Stimulated activated CD4-positive, alpha-beta T cell treated with anti-CD3 and anti-CD28 coated beads, Interleukin-2, amount 100 ng/mL, for 24 hours (primary cell): ENCODE measurements at regions not wholly inside any gene's neighbourhood (a gene's known extent, or its start where the extent isn't known, plus 50 kb on each side); places are given as distances from the start of the nearest gene placed in this dataset.

Experiments
- DNase-seq, 2 donors: peaks; one replicate each; pipeline ENCODE4 v3.0.0-alpha.2; 2020

DNA sequence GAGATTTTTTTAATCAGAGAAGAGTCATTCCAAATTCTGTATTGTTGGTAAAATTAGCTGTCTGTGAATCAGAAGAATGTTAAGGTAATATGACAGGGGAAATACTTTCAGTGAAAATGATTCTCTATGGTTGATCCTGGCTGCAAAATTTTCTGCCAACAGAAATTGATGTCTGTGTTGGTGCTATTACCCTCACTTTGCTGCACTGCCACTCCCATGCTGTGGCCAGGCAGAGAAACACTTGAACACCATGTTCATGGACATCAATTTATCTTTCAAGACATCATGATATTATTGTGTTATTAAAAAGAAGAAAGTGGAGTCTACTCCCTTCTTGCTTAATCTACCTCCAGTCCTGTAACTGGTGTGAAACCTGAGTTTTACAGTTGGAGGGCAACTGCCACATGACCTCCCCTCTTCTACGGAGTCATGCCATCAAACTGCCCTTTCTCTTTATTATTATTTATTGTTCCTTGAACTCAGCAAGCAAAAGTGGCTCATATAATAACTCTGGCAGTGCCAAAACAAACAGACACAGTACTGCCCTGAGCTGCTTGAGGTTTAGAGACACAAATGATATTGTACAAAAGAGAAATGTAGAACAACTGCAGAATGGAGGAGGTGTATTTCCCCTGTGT is 288.0 kb upstream of the JAG1 start:
- no peak for DNase-seq

DNA sequence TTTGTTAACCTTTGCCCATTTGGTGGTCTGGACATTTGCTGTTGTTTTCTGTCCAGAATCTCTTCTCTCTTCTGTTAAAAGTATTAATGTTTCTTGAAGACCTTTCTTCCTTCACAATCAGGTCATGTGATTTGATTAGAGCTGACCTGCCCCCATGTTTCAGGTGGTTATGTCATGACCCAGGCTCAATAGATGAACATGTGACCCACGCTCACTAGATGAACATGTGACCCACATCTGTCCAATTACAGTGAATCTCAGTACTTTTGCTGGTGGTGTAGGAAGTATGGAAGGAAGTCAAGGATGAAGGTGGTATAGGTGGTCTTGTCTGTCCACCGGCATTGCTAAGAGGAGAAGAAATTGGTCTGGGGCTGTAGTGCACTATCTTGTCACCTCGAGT is 289.1 kb upstream of the JAG1 start:
- DNase-seq = no peak

DNA sequence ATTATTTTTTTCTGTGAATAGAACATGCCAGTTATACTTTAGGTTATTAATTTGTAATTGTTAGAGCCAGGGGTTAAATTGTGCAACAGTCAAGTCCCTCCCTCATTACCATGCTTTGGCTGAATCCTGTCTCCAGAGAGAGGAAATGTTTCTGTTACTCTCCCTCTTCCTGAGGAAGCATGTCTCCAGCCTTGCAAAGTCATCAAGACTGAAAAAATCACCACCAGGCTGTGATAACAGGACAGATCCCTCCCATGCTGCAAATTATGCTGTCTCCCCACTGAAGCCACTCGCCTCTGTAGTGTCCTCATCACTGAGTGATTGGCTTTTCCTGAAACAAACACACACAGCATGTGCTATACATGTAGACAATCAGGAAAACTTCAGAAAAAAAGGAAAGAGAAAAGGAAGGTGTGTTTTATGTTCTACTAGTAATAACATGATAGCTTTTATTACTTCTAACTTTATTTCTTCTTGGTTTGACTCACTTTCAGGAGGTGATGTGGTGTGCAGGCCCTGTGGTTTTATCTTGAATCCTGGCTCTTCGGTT is 290.0 kb upstream of the JAG1 start:
- no peak for DNase-seq

DNA sequence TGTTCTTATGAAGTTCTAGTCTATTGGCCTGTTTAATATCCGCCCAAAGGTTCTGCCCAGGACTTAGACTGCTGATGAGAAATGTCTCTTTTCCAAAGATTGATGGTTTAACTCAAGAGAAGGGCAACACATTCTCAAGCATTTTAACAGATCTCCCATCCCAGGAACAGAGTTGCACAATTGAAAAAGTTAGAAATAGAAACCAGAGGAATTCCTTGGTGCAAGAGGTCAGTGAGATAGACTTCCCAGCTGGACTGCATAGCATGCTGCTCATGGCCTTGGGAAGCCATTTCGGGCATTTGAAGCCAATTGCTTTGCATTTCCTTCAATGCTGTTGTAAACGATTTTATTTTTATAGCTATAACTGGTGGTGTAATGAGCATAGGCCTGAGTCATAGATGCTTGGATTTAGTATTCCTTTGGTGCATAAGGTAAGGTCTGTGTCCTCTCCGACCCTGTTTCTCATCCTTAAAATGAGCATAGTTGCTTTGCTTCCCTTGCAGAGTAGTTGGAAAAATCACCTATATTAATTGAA is 292.2 kb upstream of the JAG1 start:
- DNase-seq = no peak

DNA sequence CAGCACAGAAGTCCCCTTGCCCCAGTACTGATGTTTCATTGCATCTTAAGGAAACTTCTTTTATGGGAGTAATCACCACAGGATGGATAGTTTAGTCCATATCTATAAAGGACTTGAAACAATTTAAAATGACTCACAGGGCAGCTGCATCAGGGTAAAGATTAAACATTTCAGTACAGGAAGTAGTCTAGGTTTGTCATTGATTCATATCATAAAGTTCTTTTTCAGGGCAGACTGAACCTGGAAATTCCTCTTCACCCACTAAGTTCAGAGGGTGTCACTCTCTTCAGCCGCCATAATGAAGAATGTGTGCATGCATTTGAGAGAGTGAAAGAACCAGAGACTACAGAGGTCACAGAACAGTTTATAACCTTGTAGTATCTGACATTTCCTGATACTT is 296.3 kb upstream of the JAG1 start:
- DNase-seq = no peak

DNA sequence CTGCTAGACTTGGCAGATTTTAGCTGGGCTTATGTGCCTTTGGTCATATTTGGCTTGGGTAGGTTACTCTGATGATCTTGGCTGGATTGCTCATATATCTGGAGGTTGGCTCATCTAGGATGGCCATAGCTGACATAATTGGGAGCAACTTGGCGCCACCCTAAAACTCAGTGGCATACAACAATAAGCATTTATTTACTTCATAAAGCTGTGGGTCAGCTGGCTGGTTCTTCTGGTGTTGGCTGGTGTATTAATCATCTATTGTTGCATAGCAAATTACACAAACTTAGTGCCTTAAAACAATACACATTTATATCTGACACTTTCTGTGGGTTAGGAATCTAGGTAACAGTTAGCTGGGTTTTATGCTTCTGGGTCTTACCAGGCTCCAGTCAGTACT is 297.3 kb upstream of the JAG1 start:
- no peak for DNase-seq

DNA sequence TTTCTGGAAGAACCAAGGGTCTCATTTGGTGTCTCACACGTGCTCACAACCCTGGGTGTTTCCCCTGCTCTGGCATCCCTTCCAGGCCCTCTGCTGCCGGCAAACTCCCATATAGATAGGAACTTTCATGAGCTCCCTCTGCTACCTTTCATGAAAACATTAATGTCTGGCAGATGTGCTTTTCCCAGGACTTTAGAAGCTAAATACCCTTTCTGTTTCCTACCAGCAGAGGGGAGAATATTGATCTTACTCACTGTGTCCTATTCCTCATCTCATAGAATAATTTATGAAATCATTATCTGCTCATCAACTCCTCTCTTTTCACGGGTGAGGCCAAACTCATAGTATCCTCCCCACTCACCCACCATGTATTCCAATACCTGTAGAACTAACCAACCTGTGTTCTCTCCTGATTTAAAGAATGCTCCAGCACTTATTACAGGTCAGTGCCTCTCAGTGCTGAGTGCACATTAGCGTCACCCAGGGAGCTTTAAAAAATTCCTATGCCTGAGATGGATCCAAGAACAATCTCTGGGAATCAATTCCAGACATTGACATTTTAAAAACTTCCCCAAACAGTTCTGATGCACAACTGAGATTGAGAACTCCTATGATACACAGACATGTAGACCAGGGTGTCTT is 298.5 kb upstream of the JAG1 start:
- no peak for DNase-seq

DNA sequence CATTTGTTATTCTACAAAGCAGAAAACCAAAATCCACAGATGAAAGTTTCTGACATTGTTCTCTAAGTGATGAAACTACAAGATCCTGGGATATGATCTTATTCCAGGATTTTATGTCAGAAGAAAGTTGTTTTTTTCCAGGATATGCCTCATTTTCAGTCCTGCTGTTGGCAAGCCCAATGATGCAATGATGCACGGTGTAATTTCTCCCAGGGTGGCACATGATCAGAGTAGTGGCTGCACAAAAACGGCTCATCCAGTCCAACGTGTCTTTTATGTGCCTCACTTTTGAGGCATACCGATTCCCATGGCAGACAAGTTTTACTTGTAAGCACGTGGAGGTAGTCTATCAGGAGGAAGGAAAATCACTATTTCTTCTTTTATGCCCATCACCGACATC is 302.3 kb upstream of the JAG1 start:
- DNase-seq = no peak

DNA sequence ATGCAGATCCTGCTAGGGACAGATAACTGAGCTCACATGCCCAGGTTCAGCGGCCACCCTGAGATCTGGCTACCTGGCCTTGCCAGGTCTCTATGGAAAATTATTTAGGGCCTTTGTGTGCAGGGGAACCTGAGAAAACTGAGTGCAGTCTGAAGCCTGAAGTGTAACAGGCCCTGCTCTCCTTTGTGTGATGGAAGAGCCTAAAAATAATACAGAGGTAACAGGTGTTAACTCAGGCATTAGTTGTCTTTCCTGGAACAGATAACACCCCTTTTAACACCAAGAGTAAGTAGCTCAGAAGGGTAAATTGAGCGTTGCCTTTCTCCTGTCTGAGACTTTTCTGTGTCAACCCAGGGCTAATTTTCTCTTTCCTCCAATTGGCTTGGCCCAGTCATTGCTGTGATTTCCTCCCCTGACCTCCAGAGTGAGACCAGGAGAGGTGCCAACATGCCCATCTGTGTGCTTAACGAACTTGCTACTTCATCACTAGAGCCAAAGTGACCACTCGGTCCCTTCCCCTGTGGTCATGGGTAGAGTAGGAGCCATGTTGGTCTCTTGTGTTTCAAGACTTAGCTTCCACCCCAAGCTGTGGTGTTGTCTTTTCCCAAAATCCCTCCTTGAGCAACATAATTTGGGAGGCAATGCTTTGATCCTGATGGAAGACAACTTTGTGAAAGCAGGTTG is 304.4 kb upstream of the JAG1 start:
- DNase-seq = no peak

DNA sequence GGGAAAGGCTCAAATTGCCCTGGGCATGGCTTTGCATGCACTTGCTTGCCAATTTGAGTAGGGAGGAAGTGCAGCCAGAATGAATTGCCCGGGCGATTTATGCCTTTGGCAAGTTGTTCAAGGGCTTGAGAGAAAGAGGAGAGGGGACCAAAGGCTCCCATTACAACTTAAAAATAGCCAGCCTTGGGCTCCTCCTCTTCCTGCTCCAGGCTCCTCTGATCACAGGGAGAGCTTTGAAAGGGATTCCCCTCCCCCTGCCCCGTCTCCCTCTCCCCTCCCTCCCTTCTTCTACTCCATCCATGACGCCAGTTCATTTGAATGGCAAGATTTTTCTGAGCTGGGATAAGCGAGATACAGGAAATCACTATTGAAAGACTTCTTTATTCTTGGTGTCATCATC is 304.9 kb upstream of the JAG1 start:
- DNase-seq = no peak

DNA sequence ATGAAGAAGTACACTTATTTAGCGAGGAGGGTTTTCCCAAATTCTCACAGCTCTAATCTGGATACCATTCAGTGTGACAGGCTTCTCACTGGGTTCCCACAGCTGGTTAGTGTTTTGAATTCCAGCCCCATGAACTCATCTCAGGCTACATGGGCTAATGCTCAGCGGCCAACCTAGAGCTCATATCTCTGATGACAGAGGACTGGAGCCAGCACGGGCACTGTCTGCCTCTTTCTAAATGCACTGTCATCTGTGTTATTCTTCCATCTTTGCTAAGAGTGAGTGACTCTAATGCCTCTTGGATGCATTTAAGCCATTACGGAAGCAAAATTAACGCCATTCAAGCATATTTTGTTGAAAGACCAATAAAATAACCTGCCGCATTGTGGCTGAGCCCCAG is 308.9 kb upstream of the JAG1 start:
- DNase-seq = no peak

DNA sequence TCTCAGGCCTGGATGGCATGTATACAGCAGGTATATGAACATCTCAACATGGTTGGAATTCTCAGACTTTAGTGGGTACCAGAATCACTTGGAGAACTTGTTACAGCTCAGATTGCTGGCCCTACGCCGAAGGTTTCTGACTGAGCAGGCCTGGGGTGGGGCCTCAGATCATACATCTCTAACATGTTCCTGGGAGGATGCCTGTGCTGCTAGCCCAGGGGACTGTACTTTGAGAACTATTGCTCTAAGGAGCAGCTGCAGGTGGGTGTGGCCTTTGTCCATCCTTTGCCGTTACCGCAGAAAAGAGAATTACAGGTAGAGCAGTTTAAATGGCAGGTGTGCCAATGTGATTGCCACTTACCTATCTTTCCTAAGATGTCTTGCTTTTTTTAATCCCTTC is 310.5 kb upstream of the JAG1 start:
- DNase-seq = no peak

DNA sequence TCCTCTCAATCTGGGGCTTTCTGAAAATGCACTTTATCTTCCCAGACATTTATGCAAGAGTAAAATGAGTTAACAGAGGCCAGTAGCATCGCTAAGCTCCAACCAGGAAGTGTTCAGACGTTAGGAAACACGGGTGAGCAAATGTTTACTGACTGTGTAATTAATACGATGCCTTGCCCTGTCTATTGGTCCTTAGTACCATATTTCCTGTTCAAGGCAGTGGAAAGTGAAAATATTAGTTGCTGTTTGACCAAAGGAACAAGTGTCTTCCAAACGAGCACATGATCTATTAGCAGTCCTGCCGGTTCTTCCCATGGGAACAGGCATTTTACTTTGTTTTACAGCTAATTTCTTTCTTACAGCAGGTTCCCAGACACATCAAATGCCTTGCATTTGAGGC is 311.1 kb upstream of the JAG1 start:
- no peak for DNase-seq

DNA sequence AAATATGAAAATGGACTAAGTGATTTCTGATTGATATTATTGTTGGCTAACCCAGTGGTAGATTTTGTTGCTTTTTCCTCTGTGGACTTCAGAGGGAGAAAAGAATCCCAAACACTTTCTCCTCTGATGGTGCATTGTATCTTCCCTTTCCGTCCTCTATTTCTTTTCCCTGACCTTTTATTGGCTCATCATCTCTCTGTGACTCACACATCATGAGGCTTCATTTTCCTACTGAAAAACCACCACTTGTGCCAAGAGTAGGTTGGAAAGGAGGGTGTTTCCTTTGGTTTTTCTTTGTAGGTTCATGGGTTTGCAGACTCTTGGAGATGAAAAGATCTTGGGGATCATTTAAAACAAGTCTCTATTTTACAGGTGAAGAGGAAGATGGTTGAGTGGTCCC is 311.7 kb upstream of the JAG1 start:
- DNase-seq = no peak

DNA sequence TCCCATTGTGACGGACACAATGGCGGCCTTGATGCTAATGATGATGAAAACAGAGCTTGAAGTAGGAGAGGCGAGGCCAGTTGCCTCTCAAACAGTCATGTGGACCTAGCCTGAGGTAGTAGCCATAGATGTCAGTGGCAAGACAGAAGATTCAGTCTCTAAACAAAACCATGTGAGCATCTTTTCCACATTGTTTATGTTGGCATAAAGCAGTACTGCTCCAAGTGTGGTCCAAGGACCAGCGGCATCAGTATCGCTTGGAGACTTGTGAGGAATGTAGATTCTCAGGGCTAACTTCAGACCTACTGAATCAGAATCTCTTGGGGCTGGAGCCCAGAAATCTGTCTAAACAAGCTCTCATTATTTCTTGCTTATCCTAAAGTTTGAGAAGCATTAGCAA is 312.8 kb upstream of the JAG1 start:
- DNase-seq = no peak

DNA sequence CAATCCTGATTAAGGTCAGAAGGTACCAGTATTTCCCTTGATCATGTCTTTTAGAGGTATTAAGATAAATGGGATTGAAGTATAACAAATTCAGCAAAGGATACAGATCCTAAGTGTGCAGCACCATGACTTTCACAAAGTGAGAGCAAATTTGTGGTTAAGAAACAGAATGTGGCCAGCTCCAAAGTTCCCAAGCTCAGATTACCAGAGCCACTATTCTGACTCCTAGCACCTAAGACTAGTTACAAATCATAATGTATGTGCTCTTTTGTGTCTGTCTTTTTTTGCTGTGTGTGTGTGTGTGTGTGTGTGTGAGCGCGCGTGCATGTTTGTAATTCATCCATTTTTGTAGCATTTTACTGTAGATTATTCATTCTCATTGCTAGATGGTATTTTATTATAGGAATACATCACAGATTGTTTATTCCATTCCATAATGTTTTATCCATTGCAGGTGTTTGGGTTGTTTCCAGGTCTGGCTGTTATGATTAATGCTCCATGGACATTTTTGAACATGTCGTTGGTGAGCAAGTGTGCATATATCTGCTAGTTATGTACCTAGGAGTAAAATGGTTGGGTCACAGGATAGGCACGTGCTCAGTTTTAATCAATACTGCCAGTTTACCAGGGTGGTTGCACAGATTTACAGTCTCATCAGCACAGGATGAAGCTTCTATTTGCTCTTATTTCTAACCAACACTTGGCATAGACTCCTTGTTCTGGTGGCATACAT is 314.0 kb upstream of the JAG1 start:
- DNase-seq = no peak

DNA sequence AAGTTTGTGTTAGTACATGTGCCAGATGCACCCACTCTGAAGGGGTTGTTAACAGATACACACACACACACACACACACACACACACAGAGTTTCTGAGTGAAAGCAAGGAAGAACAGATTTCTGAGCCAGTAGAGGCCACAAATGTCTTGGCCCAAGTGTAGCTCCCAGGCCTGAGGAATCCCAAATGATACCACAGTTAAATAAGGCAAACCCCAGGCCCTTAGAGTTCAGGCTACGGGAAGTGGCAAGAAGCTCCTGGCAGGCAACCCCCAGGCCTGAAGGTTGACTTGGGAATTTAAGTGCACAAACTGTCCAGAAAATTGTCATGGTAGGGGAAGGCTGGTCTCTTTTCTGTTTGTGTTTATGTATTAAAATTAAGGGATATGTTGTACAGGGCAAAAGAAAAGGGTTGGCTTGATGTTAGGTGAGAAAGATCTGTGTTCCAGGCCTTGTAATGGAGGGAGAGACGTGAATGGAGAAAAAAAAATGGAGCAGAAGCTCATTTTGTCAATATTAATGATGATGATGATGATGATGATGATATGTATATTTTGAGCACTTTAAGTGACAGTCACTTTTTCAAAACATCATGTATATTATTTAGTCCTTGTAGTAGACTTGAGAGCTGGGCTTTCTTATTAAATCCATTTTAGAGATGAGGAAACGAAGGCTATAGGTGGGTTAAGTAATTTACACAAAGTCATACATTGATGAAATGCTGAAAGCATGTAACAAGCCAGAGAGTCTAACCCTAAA is 317.0 kb upstream of the JAG1 start:
- DNase-seq = no peak

DNA sequence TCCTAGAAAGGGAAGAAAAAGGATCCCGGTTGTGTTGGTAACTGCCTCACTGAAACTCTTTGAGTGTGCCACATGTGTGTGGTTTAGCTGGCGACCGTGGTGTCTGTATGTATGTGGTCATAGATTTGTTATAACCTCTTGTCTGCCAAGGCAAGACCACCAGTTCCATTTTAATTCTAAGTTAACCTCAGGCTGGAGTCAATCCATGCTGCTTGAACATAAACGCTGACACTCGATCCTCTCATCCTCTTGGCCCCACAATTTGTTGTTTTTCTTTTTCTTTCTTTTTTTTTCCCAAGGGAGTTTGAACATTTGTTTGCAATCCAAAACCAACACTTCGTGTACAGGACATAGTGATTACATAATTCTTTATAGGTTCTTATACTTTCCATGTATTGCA is 318.9 kb upstream of the JAG1 start:
- DNase-seq = no peak

DNA sequence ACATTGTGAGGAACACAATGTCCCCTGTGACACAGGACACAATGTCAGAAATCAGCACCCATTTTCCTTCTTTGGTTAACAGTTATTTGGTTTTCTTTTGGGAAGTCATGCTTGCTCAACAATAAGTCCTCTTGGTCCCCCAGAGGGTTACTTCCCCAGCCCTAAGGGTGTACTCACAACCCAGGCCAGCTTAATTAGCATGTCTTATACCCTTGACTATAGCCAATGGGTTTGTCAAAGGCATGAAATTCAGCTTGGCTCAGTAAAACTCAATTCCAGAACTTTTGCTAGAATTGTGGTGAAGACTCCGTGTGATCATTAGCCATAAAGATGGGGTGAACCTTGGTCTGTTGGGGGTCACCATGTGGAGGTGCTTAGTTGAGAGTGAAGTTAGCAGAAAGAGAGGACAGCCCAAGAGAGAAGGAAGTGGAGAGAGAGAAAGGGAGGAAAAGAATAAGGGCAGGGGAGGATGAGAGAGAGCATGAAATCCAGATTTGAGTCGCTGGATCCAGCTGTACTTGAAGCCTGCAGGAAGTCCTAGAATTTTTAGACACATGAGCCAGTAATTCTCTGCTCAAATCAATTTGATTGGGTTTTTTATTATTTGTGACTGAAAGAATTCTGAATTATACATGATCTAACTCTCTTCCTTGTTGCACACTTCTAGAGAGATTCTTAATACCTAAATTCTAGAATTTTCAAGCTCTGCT is 321.3 kb upstream of the JAG1 start:
- no peak for DNase-seq

DNA sequence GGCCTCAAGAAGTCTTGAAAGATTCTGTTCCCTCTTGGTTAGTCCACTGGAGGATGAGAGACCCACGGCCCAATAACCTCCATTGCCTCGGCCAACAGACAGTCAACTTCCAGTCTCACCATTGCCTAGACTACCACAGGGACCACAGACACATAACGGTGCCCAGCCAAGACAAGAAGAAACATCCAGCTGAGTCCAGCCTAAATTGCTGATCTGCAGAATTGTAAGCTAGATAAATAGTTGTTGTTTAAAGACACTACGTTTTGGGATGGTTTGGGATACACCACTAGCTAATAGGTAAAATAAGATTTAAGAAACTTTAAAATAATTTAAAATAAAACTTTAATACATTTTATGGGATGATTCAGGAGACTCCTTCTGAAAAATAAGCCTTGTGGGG is 324.7 kb upstream of the JAG1 start:
- DNase-seq = no peak

DNA sequence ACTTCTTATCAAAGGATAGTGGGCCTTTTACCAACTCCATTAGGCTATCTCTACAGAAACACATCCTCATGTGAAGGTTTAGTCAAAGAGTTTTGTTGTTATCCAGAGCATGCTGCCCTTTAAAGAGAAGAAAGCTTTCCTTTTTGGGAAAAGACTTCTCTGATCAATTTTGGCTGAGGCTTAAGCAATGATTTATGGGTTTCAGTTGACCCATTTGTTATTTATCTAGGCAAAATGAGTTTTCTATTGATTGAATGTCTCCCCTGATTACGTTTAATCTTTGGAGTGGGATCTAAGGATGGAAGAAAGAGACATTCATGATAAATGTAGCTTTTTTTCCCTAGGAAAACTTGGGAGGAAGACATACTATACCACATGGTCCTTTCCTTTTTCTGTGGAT is 326.6 kb upstream of the JAG1 start:
- no peak for DNase-seq

DNA sequence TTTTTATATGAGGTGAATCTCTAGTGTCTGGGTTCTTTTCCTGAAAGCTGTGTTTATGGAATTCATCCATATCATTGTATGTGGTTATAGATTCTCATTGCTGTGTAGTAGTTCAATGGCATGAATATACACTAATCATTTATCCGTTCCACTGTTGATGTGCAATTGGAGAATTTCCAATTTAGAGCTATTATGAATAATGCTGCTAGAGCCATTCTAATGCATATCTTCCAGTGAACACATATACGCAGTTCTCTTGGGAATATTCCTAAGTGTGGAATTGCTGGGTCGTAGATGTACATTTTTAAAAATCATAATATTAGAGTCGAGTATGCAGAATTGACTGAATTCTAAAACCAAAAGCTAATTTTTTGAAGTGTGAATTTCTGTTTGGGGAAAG is 327.5 kb upstream of the JAG1 start:
- DNase-seq = no peak
